ENCODE measurements at regions not wholly inside any gene's neighbourhood (a gene's known extent, or its start where the extent isn't known, plus 50 kb on each side); places are given as distances from the start of the nearest gene placed in this dataset.

DNA sequence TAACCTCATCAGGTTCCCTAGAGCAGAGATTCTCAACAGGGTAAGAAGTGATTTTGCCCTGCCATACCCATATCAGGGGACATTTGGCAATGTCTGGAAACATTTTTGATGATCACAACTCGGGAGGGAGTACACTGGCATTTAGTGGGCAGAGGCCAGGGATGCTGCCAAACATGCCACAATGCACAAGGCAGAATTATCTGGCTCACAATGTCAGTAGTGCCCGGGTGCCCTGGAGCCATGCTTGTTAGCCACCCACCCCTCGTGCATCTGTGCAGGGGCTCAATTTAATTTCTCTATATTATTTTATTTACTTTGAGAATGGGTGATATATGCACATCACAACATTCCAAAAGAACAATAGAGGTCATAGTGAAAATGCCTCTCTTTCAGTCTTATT, 82.0 kb upstream of the DHX15 start:
- no peak for DNase-seq (ENCODE audit: low read depth)
- TF ChIP-seq, protein P1, sequence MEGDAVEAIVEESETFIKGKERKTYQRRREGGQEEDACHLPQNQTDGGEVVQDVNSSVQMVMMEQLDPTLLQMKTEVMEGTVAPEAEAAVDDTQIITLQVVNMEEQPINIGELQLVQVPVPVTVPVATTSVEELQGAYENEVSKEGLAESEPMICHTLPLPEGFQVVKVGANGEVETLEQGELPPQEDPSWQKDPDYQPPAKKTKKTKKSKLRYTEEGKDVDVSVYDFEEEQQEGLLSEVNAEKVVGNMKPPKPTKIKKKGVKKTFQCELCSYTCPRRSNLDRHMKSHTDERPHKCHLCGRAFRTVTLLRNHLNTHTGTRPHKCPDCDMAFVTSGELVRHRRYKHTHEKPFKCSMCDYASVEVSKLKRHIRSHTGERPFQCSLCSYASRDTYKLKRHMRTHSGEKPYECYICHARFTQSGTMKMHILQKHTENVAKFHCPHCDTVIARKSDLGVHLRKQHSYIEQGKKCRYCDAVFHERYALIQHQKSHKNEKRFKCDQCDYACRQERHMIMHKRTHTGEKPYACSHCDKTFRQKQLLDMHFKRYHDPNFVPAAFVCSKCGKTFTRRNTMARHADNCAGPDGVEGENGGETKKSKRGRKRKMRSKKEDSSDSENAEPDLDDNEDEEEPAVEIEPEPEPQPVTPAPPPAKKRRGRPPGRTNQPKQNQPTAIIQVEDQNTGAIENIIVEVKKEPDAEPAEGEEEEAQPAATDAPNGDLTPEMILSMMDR (IDR thresholded peaks at IDR 0.05; ENCODE audit: low read length, missing control alignments), result no peak
- H3K4me3 ChIP-seq (replicated peaks; ENCODE audit: low read depth, low read length), result no peak overlapping the region

DNA sequence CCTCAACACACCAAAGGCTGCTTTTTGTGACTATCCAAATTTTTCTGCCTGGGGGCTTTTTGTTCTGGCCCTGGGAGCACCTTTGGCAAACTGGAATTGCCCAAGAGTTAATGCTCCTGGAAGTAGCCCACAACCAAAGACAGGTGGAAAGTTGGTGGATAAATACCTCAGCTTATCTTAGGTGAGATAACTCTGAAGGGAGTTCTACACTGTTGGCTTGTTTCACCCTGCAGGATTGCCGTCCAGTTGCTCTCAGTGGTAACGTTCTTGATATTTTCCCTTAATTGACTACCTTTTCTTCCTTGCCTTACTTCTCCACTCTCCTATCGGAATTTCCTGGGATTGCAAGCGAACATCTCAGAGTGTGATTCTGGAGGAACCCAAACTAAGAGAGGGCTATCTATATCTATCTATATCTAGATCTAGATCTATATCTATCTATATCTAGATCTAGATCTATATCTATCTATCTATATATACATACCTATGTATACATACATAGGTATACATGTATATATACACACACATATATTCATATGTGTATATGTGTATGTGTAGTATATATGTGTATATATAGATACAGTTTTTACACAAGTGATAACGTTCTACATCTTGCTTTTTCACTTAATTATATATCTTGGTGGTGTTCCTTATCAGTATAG, 82.6 kb upstream of the DHX15 start:
- H3K4me3 ChIP-seq (replicated peaks; ENCODE audit: low read depth, low read length), result no peak overlapping the region
- no peak for DNase-seq (ENCODE audit: low read depth)
- TF ChIP-seq, protein P1 (IDR thresholded peaks at IDR 0.05; ENCODE audit: low read length, missing control alignments), result no peak

DNA sequence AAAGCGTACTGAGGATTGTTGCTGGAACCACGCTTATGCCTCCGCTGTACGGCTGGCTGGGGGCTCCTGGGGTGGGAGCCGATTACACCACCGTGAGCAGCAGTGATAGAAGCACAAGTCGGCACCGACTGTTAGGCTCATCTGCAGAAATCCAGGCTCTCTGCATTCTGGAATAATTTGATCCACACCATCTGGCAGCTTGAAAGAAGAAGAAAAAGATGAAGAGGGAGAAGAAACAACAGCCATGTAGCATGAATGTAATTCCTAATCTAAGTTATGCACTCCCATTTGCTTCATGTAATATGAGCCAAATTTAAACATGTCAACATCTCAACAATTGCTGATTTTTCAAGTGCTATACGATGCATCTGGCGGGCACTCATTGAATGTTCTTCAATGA, 84.6 kb upstream of the DHX15 start:
- TF ChIP-seq, protein P1 (IDR thresholded peaks at IDR 0.05; ENCODE audit: low read length, missing control alignments), result no peak
- no peak overlapping the region for H3K4me3 ChIP-seq (replicated peaks; ENCODE audit: low read depth, low read length)
- DNase-seq (ENCODE audit: low read depth), result no peak

DNA sequence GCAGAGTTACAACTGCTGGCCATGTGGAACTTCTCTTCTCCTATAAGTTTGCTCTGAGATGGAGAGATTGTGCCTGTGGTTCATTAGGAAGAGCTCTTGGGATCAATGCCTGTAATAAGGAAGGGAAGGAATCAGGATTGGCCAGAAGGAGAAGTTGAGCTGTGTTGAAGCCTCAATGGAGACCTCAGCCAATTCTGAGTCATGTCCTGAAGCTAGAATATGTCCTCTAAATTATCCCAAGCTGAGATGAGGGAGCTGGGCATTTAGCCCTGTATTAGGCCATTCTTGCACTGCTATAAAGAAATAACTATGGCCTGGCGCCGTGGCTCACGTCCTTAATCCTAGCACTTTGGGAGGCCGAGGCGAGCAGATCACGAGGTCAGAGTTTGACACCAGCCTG, 85.4 kb upstream of the DHX15 start:
- no peak overlapping the region for H3K4me3 ChIP-seq (replicated peaks; ENCODE audit: low read depth, low read length)
- DNase-seq (ENCODE audit: low read depth), result no peak
- TF ChIP-seq, protein P1 (IDR thresholded peaks at IDR 0.05; ENCODE audit: low read length, missing control alignments), result no peak

DNA sequence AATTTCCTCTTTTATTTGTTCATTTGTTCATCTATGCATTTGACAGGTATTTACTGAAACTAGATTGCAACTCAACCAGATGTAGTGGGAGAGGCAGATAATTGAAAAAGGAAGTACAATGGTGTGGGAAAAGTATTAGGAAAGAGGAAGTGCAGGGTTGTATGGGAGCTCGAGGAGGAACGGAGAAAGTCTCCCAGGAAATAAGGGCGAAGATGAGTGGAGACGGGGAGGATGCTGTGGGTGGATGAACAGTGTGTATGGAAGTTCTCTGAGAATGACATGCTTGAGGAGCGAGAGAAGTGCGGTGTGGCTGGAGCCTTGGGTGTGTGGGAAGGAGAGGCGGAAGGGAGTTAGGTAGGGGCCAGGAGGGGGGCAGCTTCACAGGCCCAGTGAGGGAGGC, 87.5 kb upstream of the DHX15 start:
- H3K4me3 ChIP-seq (replicated peaks; ENCODE audit: low read depth, low read length), result no peak overlapping the region
- TF ChIP-seq, protein P1 (IDR thresholded peaks at IDR 0.05; ENCODE audit: low read length, missing control alignments), result no peak
- DNase-seq (ENCODE audit: low read depth), result no peak

DNA sequence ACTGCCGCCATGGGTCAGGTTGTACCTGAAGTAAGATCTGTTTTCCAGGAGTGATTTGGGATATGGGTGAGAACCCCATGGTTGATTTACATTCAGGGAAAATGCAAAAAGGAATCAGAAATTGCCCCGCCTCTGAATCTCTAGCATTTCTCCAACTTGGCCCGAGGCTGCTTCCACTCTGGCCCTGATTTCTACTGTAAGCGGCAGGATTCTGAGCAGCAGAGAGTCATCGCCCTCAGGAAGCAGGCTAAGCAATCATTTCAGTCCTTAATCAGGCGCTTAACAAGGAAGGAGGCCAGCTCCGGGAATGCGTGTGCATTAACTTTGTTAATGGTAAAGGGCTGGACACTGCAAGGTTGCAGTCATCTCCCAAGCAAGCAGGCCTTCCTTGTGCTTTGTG, 88.5 kb upstream of the DHX15 start:
- TF ChIP-seq, protein P1 (IDR thresholded peaks at IDR 0.05; ENCODE audit: low read length, missing control alignments), result no peak
- DNase-seq (ENCODE audit: low read depth), result no peak
- H3K4me3 ChIP-seq (replicated peaks; ENCODE audit: low read depth, low read length), result no peak overlapping the region

DNA sequence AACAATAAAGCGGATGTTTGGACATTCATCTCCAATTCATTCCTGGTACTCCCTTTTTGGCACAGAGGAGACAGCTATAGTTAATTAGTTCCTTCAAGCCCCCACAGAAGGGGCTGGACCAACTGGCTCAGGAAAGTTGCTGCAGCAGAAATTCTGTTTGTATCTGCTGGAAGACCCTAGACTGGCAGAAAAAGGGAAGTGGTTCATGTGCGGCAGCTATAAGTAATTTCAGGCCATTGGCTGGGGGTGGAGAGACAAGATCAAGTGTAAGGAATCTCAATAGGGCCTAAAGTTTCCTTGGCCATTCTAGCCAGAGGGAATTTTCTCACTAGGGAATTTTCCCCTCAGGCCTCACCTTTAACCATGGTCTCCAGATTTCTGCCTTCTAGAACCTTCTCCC, 89.9 kb upstream of the DHX15 start:
- H3K4me3 ChIP-seq (replicated peaks; ENCODE audit: low read depth, low read length), result no peak overlapping the region
- no peak for DNase-seq (ENCODE audit: low read depth)
- TF ChIP-seq, protein P1 (IDR thresholded peaks at IDR 0.05; ENCODE audit: low read length, missing control alignments), result no peak
